ENCODE measurements at regions not wholly inside any gene's neighbourhood (a gene's known extent, or its start where the extent isn't known, plus 50 kb on each side); places are given as distances from the start of the nearest gene placed in this dataset.

DNA sequence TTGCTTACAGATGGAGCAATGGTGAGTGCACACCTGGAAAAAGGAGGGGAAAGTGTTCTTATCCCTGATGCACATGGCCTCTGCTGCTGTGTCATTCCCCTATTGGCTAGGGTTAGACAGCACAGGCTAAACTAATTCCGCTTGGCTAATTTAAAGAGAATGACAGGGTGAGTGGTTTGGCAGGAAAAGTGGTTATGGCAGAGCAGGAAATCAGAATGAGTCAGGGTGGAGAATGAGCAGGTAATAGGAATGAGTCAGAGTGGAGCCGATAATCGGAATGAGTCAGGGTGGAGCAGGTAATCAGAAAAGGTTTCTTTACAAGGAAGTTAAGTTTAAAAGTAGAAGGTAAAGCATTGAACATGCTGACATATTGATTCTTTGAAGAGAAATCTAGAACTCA lies 355.5 kb upstream of the HTR1E start:
- TF ChIP-seq, protein P1, sequence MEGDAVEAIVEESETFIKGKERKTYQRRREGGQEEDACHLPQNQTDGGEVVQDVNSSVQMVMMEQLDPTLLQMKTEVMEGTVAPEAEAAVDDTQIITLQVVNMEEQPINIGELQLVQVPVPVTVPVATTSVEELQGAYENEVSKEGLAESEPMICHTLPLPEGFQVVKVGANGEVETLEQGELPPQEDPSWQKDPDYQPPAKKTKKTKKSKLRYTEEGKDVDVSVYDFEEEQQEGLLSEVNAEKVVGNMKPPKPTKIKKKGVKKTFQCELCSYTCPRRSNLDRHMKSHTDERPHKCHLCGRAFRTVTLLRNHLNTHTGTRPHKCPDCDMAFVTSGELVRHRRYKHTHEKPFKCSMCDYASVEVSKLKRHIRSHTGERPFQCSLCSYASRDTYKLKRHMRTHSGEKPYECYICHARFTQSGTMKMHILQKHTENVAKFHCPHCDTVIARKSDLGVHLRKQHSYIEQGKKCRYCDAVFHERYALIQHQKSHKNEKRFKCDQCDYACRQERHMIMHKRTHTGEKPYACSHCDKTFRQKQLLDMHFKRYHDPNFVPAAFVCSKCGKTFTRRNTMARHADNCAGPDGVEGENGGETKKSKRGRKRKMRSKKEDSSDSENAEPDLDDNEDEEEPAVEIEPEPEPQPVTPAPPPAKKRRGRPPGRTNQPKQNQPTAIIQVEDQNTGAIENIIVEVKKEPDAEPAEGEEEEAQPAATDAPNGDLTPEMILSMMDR (IDR thresholded peaks at IDR 0.05) = no peak
- TF ChIP-seq POLR2AphosphoS5 (IDR thresholded peaks at IDR 0.05) = no peak

All from prostate gland (tissue), 2 donors.